ENCODE measurements at regions not wholly inside any gene's neighbourhood (a gene's known extent, or its start where the extent isn't known, plus 50 kb on each side); places are given as distances from the start of the nearest gene placed in this dataset.

DNA sequence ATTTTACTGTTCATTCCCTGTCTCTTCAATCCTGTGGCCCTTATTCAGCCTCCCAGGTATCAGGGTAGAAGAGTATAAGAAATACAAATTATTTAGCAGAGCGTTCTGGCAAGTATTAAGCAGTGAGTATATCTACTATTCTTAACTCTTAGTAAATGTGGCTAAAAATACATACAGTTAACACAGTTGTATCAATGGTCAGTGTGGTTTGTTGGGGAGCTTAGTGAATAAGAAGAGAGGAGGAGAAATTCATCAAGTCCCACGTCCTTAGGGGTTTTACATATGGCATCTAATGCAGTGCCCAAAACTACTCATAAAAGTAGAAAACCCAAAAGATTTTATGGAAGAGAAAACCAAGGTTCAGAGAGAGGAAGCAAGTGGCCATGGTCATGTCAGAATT, 691.0 kb upstream of the SGCG start:
- Mint-ChIP-seq H3K36me3 (ENCODE audit: low read depth) (no peaks in the 10 kb centered on the region), H3K4me1 (ENCODE audit: low read depth) (no peaks in the 10 kb centered on the region), H3K27ac (no peak overlapping the region), H3K4me3 (no peak overlapping the region), H3K9me3 (no peaks in the 10 kb centered on the region), H3K27me3 (no peaks in the 10 kb centered on the region)
- DNase-seq, result no peak

GRCh38 chr13:22495819-22496218, 685.0 kb upstream of the SGCG start:
- no peak for DNase-seq
- H3K27me3 Mint-ChIP-seq, result peaks cover 7% of the 10 kb centered on the region
- H3K4me3 Mint-ChIP-seq, result no peak overlapping the region
- no peaks in the 10 kb centered on the region for H3K4me1 Mint-ChIP-seq (ENCODE audit: low read depth)
- H3K9me3 Mint-ChIP-seq, result no peaks in the 10 kb centered on the region
- H3K27ac Mint-ChIP-seq, result no peak overlapping the region
- H3K36me3 Mint-ChIP-seq (ENCODE audit: low read depth), result no peaks in the 10 kb centered on the region

DNA sequence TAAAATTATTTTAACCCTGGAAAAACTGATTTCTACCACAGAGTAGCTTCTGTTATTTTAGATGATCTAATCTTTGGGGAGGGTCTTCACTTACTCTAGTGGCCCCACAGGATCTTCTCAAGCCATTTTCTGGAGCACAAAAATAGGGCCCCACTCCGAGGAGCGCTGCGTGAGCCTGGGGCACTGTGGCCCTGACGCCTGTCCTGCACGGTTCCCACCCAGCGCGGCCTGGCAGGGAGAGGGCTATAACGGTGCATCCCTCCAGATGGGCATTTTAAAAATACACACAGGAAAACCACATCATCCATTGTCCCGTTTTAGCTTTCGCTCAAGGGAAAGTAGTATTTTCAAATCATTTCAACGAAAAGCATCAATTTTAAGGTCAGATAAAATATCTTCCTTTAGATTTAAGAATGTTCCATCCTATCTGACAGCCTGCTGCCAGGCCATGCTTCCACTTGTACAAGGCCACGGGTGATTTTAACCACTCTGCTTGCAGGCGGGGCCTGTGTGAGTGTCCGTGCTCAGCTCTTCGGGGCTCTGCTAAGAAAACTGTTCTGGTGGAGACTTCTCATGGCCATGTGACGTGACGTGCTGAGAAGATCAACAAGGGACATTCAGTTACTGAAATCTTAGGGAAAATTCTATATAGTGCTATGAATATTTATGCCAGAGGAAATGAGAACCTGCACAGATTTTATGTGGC, 683.8 kb upstream of the SGCG start:
- Mint-ChIP-seq H3K9me3 (no peaks in the 10 kb centered on the region), H3K4me3 (no peak overlapping the region), H3K4me1 (ENCODE audit: low read depth) (no peaks in the 10 kb centered on the region), H3K36me3 (ENCODE audit: low read depth) (no peaks in the 10 kb centered on the region), H3K27me3 (peaks cover 7% of the 10 kb centered on the region), H3K27ac (no peak overlapping the region)
- no peak for DNase-seq

DNA sequence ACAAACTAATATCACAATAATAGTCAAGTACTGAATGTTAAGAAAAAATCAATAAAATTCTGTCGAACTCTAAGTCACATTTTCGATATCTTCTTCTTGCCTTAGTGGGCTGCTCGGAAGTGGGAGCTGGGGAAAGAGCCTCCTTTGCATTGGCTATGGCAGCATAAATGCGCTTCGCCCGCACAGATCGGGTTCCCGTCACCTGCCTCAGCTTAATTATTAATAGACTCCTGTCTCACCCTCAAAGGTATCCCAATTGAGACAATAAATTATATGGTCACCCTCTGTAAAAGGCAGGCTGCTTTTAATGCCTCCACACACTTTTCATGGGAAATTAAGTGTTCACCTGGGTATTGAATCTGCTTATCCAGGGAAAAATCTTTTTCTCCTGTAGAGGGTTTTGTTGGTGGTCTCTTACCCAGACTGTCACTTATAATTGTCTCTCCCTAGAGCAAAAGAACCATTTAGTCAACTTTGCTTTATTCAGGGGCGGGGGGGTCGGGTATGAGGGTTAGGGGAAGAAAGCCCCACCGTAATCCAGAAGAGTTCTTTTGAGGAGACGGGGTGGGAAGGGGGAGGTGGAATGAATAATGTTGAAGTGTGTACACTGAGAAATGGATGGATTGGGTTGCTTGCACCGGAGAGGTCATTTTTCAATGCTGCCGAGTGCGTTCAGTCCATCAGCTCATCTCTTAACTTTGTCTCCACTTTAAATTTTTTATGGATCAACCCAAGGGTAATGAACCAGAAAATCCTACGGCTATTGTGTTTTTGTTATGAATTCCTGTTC, 682.6 kb upstream of the SGCG start:
- H3K36me3 Mint-ChIP-seq (ENCODE audit: low read depth), result no peaks in the 10 kb centered on the region
- no peaks in the 10 kb centered on the region for H3K9me3 Mint-ChIP-seq
- no peak overlapping the region for H3K4me3 Mint-ChIP-seq
- no peak overlapping the region for H3K27ac Mint-ChIP-seq
- DNase-seq, result no peak
- no peaks in the 10 kb centered on the region for H3K4me1 Mint-ChIP-seq (ENCODE audit: low read depth)
- H3K27me3 Mint-ChIP-seq, result peaks cover 7% of the 10 kb centered on the region

GRCh38 chr13:22499919-22500318, 680.9 kb upstream of the SGCG start:
- Mint-ChIP-seq H3K27ac (no peak overlapping the region), H3K4me3 (no peak overlapping the region), H3K27me3 (peaks cover 7% of the 10 kb centered on the region), H3K4me1 (ENCODE audit: low read depth) (no peaks in the 10 kb centered on the region), H3K36me3 (ENCODE audit: low read depth) (no peaks in the 10 kb centered on the region), H3K9me3 (no peaks in the 10 kb centered on the region)
- DNase-seq, result no peak

GRCh38 chr13:22505489-22505888, 675.3 kb upstream of the SGCG start:
- no peak overlapping the region for H3K4me3 Mint-ChIP-seq
- H3K4me1 Mint-ChIP-seq (ENCODE audit: low read depth), result no peaks in the 10 kb centered on the region
- no peak for DNase-seq

DNA sequence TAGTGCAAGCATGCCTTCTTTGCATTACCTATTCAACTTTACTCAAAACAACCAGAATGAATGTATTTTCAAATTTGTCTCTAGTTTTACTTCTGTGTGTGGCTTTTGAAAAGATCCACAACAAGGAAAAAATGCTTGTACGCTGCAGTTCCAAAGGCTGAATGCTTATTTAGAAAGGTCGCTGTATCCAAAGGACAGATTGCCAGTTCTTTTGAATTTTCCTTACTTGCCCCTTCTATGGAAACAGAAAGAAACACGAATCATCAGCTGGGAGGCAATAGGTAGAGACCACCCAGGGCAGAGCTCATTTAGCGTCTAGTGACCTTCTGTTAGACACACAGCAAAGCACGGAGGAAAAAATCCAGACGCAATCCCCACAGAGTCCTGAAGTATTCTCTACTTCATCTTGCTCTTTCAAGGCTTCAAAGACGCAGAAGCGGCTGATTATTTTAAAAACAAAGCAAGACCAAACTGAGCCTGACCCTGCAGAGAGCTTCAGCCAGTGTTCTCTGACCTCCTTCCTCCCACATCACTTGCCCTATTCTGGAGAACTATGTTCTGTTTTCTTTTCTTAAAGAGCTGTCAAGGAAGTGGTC, 674.6 kb upstream of the SGCG start:
- no peaks in the 10 kb centered on the region for H3K9me3 Mint-ChIP-seq
- H3K4me3 Mint-ChIP-seq, result no peak overlapping the region
- H3K27ac Mint-ChIP-seq, result no peak overlapping the region
- no peaks in the 10 kb centered on the region for H3K4me1 Mint-ChIP-seq (ENCODE audit: low read depth)
- no peaks in the 10 kb centered on the region for H3K36me3 Mint-ChIP-seq (ENCODE audit: low read depth)
- peaks cover 9% of the 10 kb centered on the region for H3K27me3 Mint-ChIP-seq
- no peak for DNase-seq

More at GRCh38 chr13:22505489-22505888, 675.3 kb upstream of the SGCG start:
- Mint-ChIP-seq H3K9me3 (no peaks in the 10 kb centered on the region), H3K27me3 (peaks cover 9% of the 10 kb centered on the region), H3K36me3 (ENCODE audit: low read depth) (no peaks in the 10 kb centered on the region), H3K27ac (no peak overlapping the region)

GRCh38 chr13:22517544-22517943, 663.2 kb upstream of the SGCG start:
- Mint-ChIP-seq H3K27me3 (no peaks in the 10 kb centered on the region), H3K27ac (no peak overlapping the region), H3K36me3 (ENCODE audit: low read depth) (no peaks in the 10 kb centered on the region), H3K4me3 (no peak overlapping the region), H3K4me1 (ENCODE audit: low read depth) (no peaks in the 10 kb centered on the region), H3K9me3 (peaks cover 5% of the 10 kb centered on the region)
- no peak for DNase-seq

DNA sequence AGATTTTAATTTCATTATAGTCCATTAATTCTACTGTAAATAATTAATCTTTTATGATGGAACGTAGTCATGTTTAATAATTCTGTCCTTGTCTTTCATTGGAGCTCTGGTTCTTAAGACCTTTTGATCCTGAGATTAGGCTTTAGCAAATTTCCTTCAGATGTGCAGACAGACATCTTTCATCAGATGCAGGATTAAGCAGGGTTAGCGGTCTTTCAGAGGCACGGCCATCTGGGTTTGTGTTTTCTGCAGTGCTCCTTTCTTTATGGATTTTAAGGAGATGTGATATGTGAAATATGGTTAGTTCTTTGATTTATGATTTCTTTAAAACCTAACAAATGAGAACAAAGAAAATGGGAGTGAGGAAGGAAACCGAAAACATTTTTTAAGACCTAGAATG, 643.9 kb upstream of the SGCG start:
- Mint-ChIP-seq H3K36me3 (ENCODE audit: low read depth) (no peaks in the 10 kb centered on the region), H3K27me3 (no peaks in the 10 kb centered on the region), H3K27ac (no peak overlapping the region), H3K4me1 (ENCODE audit: low read depth) (peaks cover 2% of the 10 kb centered on the region), H3K9me3 (peaks cover 2% of the 10 kb centered on the region), H3K4me3 (no peak overlapping the region)
- DNase-seq, result no peak

DNA sequence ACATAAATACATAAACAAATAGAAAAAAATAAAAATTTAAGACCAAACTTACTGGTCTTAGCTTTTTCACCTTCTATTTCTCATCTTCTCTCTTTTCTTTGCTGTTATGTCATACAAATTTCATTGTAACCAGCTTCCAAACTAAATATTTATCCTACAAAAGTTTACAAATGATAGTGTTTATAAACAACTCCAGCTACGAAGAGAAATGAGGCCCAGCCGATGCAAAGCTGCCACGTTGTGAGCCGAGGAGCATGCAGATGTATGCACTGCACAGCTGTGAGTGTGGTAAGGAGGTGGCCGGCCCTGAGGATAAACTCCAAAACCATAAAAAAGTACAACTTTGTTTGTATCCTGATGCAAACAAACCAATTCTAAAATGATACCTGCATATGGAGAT, 642.4 kb upstream of the SGCG start:
- H3K4me1 Mint-ChIP-seq (ENCODE audit: low read depth), result peaks cover 2% of the 10 kb centered on the region
- H3K27ac Mint-ChIP-seq, result no peak overlapping the region
- H3K9me3 Mint-ChIP-seq, result no peaks in the 10 kb centered on the region
- no peaks in the 10 kb centered on the region for H3K36me3 Mint-ChIP-seq (ENCODE audit: low read depth)
- no peak overlapping the region for H3K4me3 Mint-ChIP-seq
- no peaks in the 10 kb centered on the region for H3K27me3 Mint-ChIP-seq
- no peak for DNase-seq

DNA sequence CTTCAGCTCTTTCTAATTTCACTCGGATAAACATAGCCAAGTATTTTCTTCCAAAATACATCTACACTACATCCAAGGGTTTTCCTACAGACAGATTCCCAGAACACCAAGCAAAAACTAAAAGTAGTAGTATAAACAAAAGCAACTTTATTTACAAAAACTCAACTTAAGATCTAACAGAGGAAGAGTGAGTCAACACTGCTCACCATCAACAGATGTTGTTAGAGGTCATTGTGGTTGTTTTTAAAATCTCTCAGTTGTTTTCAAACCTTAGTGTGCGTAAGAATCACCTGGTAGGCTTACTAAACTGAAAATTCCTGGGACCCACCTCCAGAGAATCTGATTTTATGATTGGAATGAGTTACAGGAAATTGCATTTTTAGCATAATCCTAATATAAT, 631.7 kb upstream of the SGCG start:
- H3K36me3 Mint-ChIP-seq (ENCODE audit: low read depth), result no peaks in the 10 kb centered on the region
- DNase-seq, result no peak
- H3K4me1 Mint-ChIP-seq (ENCODE audit: low read depth), result no peaks in the 10 kb centered on the region
- H3K4me3 Mint-ChIP-seq, result no peak overlapping the region
- peaks cover 3% of the 10 kb centered on the region for H3K9me3 Mint-ChIP-seq
- peaks cover 11% of the 10 kb centered on the region for H3K27me3 Mint-ChIP-seq
- no peak overlapping the region for H3K27ac Mint-ChIP-seq

DNA sequence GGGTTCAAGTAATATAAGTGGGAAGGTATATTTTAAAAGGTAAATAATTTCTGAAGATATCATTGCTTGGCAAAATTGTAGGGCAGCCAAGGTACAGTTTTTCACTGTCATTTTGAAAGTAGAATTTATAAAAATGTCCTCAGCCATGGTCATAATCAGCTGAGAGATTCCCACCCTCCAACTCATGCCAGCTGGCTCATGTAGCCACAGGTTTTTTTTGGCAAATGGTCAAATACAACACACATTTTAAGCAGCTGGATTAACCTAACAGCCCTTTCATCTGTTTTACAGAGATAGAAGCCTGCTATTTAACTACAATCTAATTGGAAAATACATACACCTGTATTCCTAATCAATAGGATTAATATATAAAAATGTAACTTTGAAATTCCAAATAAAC, 619.2 kb upstream of the SGCG start:
- no peak for DNase-seq
- Mint-ChIP-seq H3K36me3 (ENCODE audit: low read depth) (no peaks in the 10 kb centered on the region), H3K4me3 (no peak overlapping the region), H3K27me3 (no peaks in the 10 kb centered on the region), H3K9me3 (peaks cover 11% of the 10 kb centered on the region), H3K4me1 (ENCODE audit: low read depth) (no peaks in the 10 kb centered on the region), H3K27ac (no peak overlapping the region)

DNA sequence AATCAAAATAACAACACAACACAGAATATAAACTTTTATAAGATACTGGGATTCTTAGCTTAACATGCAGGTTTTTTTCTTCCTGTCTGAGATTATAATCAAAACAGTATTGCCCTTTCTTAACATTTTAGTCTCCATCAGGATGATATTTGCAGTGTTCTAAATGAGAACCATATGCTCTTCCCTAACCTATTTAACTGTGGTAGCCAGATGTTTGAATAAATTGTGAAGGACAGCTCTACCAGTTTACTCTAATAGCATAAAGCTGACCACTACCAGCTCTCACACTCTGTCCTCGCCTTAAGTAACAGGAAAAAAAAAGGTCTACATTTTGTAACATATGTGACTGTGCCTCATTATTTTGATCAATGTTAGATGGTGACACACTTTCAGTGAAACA, 618.7 kb upstream of the SGCG start:
- Mint-ChIP-seq H3K36me3 (ENCODE audit: low read depth) (no peaks in the 10 kb centered on the region), H3K27ac (no peak overlapping the region), H3K4me1 (ENCODE audit: low read depth) (no peaks in the 10 kb centered on the region), H3K27me3 (no peaks in the 10 kb centered on the region), H3K9me3 (peaks cover 11% of the 10 kb centered on the region), H3K4me3 (no peak overlapping the region)
- DNase-seq, result no peak

DNA sequence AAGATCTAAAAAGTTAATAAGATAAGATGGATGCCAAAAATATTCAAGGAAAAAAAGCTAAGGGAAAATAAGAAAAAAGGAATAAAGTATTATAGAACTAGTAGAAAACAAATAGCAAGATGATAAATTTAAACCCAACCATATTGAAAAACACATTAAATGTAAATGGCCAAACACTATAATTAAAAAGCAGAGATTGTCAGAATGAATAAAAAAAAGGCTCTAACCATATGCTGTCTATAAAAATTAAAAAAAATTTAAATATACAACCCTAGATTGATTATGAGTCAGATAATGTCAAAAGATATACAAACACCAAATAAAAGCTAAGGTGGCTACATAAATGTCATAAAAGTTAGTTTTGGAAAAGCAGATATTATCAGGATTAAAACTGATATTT, 617.5 kb upstream of the SGCG start:
- no peak overlapping the region for H3K27ac Mint-ChIP-seq

DNA sequence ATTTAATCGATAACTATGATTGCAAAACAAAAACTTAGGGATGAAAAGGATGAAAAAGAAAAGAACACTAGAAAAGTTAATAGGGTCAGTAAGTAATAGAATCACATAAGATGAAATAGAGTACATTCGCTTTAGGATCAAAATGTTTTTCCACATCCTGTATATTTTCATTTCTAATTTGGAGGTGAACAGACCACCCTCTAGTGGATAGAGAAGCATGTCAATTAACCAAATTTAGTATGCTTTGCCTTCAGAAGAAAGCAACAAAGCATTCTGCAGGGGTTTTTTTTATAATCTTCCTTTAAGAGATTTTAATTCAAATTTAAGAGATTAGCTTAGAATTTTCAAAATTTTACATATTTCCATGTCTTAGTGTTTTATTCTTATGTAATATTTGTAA, 611.0 kb upstream of the SGCG start:
- Mint-ChIP-seq H3K27me3 (peaks cover 5% of the 10 kb centered on the region), H3K27ac (no peak overlapping the region), H3K4me1 (ENCODE audit: low read depth) (no peaks in the 10 kb centered on the region), H3K36me3 (ENCODE audit: low read depth) (no peaks in the 10 kb centered on the region), H3K9me3 (peaks cover 10% of the 10 kb centered on the region), H3K4me3 (no peak overlapping the region)
- no peak for DNase-seq

More for the DNA sequence above, 617.5 kb upstream of the SGCG start:
- no peak for DNase-seq
- Mint-ChIP-seq H3K4me1 (ENCODE audit: low read depth) (no peaks in the 10 kb centered on the region), H3K4me3 (no peak overlapping the region), H3K36me3 (ENCODE audit: low read depth) (no peaks in the 10 kb centered on the region), H3K27me3 (no peaks in the 10 kb centered on the region), H3K9me3 (peaks cover 11% of the 10 kb centered on the region)
